GM19463 (cell line): ENCODE measurements at regions not wholly inside any gene's neighbourhood (a gene's known extent, or its start where the extent isn't known, plus 50 kb on each side); places are given as distances from the start of the nearest gene placed in this dataset.
"Not testable (repeated sequence)": the region's sequence is repeated elsewhere in the genome, so short reads cannot be mapped to it uniquely, and the experiment has no call there.

Experiments used
- ATAC-seq: cut with Tn5 transposase; IDR thresholded peaks from one replicate; pipeline ENCODE4 v1.9.1; 2021; ENCODE audit warnings: mild to moderate bottlenecking, moderate library complexity; ENCODE audit not compliant: unreplicated experiment

DNA sequence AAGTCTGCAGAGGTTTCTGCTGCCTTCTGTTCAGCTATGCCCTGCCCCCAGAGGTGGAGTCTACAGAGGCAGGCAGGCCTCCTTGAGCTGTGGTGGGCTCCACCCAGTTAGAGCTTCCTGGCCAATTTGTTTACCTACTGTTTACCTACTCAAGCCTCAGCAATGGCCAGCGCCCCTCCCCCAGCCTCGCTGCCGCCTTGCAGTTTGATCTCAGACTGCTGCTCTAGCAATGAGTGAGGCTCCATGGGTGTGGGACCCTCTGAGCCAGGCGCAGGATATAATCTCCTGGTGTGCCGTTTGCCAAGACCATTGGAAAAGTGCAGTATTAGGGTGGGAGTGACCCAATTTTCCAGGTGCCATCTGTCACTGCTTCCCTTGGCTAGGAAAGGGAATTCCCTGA lies 1024.9 kb downstream of the PRIM2 start:
- ATAC-seq = not testable (repeated sequence)

GRCh38 chr6:58347534-58347933 lies 1030.1 kb downstream of the PRIM2 start:
- ATAC-seq = not testable (repeated sequence)

DNA sequence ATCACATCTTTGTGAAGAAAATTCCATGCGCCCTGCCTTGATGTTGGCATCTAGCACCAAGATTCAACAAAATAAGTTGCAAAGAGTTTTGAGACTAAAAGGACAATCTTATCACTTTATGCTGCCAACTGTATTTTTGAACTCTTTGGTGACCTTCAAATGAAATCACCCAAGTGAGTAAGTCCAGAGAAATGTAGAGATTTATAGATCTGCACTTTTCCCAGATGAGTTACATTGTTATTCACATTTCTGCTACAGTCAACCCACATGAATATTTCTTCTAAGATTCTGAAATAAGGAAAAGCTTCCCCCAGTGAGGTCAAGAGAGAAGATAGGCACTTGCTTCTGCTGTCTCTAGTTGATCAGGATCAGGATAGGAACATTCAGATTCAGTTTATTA lies 1034.2 kb downstream of the PRIM2 start:
- not testable (repeated sequence) for ATAC-seq

DNA sequence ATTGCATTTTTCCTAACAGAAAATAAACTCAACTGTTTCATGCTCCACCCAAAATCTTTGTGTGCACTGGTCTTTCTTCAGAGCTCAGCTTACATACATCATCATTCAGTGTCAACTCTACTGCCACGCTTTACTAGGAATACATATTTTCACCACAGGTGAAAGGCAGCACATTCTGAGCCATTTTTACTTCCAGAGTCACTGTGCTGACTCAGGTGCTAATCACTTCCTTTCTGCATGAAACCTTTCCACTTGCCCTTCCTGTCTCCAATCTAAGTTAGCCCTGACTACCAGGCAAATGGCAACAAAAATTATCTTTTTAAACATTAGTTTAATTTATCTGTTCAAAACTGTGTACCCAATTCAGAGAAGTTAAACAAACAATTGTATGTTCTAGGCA lies 1041.0 kb downstream of the PRIM2 start:
- ATAC-seq = not testable (repeated sequence)

- ATAC-seq = not testable (repeated sequence)
Measured at GRCh38 chr6:58365856-58366255, 1048.4 kb downstream of the PRIM2 start.

DNA sequence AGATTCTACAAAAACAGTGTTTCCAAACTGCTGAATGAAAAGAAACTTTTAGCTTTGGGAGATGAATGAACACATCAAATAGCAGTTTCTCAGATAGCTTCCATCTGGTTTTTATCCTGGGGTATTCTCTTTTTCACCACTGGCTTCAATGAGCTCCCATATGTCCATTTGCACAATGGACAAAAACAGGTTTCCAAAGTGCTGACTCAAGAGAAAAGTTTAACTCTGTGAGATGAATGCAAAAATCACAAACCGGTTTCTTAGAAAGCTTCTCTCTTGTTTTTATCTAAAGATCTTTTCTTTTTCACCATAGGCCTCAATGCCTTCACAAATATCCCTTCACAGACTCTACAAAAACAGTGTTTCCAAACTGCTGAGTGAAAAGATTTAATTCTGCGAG lies 1089.2 kb downstream of the PRIM2 start:
- ATAC-seq = not testable (repeated sequence)

- ATAC-seq = no peak
Measured at GRCh38 chr6:58419321-58419720, 1101.9 kb downstream of the PRIM2 start.
